ENCODE measurements at regions not wholly inside any gene's neighbourhood (a gene's known extent, or its start where the extent isn't known, plus 50 kb on each side); places are given as distances from the start of the nearest gene placed in this dataset.

GRCh38 chr17:71625330-71625729 is 495.5 kb upstream of the SOX9 start:
- WGBS, 2 donors = 39 to 59% methylated on average over 1 of the region's 1 CpG
- intact Hi-C loops (cut with DNase I; ENCODE audit: low total_unique reads) = no loop called here
- H3K4me3 ChIP-seq (ENCODE audit: low read depth, poor library complexity, severe bottlenecking) = no peak overlapping the region
- no peak for DNase-seq (ENCODE audit: low spot score in 2 of 2)
- no peak for TF ChIP-seq CTCF (IDR thresholded peaks at IDR 0.05)
- TF ChIP-seq POLR2A (IDR thresholded peaks at IDR 0.05) = no peak

GRCh38 chr17:71628306-71628705 is 492.5 kb upstream of the SOX9 start:
- H3K4me3 ChIP-seq (ENCODE audit: low read depth, poor library complexity, severe bottlenecking) = no peak overlapping the region
- 67 to 72% methylated on average over 1 of the region's 1 CpG for WGBS, 2 donors
- TF ChIP-seq CTCF (IDR thresholded peaks at IDR 0.05) (no peak), POLR2A (IDR thresholded peaks at IDR 0.05) (no peak)
- intact Hi-C loops (cut with DNase I; ENCODE audit: low total_unique reads) = no loop called here
- DNase-seq (ENCODE audit: low spot score in 2 of 2) = no peak

GRCh38 chr17:71631483-71631882 is 489.3 kb upstream of the SOX9 start:
- no peak for DNase-seq (ENCODE audit: low spot score in 2 of 2)
- no peak overlapping the region for H3K4me3 ChIP-seq (ENCODE audit: low read depth, poor library complexity, severe bottlenecking)
- TF ChIP-seq CTCF (IDR thresholded peaks at IDR 0.05) (no peak), POLR2A (IDR thresholded peaks at IDR 0.05) (no peak)
- intact Hi-C loops (cut with DNase I; ENCODE audit: low total_unique reads) = no loop called here
- 54 to 56% methylated on average over 1 of the region's 1 CpG for WGBS, 2 donors

GRCh38 chr17:71632328-71632727 is 488.5 kb upstream of the SOX9 start:
- intact Hi-C loops (cut with DNase I; ENCODE audit: low total_unique reads) = no loop called here
- no peak for DNase-seq (ENCODE audit: low spot score in 2 of 2)
- 18 to 24% methylated on average over 2 of the region's 2 CpGs for WGBS, 2 donors
- TF ChIP-seq POLR2A (IDR thresholded peaks at IDR 0.05) (no peak), CTCF (IDR thresholded peaks at IDR 0.05) (no peak)
- no peak overlapping the region for H3K4me3 ChIP-seq (ENCODE audit: low read depth, poor library complexity, severe bottlenecking)

- TF ChIP-seq CTCF (IDR thresholded peaks at IDR 0.05) = no peak
- TF ChIP-seq POLR2A (IDR thresholded peaks at IDR 0.05) = no peak
- intact Hi-C loops (cut with DNase I; ENCODE audit: low total_unique reads) = no loop called here
- H3K4me3 ChIP-seq (ENCODE audit: low read depth, poor library complexity, severe bottlenecking) = no peak overlapping the region
- WGBS, 2 donors = 20 to 35% methylated on average over 4 of the region's 4 CpGs
- peak in 1 of 2 donors; percentile 18 for DNase-seq (ENCODE audit: low spot score in 2 of 2)
Observed at GRCh38 chr17:71633391-71633849, 487.4 kb upstream of the SOX9 start.

GRCh38 chr17:71634376-71634775 is 486.4 kb upstream of the SOX9 start:
- 46 to 60% methylated on average over 1 of the region's 1 CpG for WGBS, 2 donors
- TF ChIP-seq CTCF (IDR thresholded peaks at IDR 0.05) = no peak
- no peak for TF ChIP-seq POLR2A (IDR thresholded peaks at IDR 0.05)
- no peak for DNase-seq (ENCODE audit: low spot score in 2 of 2)
- no peak overlapping the region for H3K4me3 ChIP-seq (ENCODE audit: low read depth, poor library complexity, severe bottlenecking)
- intact Hi-C loops (cut with DNase I; ENCODE audit: low total_unique reads) = no loop called here
